K562 (cell line): ENCODE measurements at regions not wholly inside any gene's neighbourhood (a gene's known extent, or its start where the extent isn't known, plus 50 kb on each side); places are given as distances from the start of the nearest gene placed in this dataset.

Experiments used
- ATAC-seq: fragments of 200-7000 bp; cut with Tn5 transposase; 3 replicates; pipeline ENCODE4 v1.9.1; 2020; ENCODE audit warnings: moderate library complexity
- BruUV-seq: library from RNA; stranded (reverse); fragments of 400-500 nt; replicated peaks from 2 replicates; lab custom pipeline; 2021; lab: Mats Ljungman, UMichigan
- CTCF ChIA-PET: fragments of 300-600 bp; formaldehyde crosslinking; extraction: SDS; loops from one replicate; lab custom pipeline; 2021; ENCODE audit warnings: low intra/inter-chr PET ratio; lab: Yijun Ruan, JAX
- POLR2A ChIA-PET: fragments of 300-600, 350-650 bp; sonication (Branson Sonifier 250); formaldehyde crosslinking; extraction: SDS; loops from one replicate; lab custom pipeline; 2021; ENCODE audit warnings: antibody characterized with exemption, inconsistent platforms; lab: Yijun Ruan, JAX
- DNase-seq, 4 experiments: peaks; one replicate each; pipeline versions ENCODE4 v3.0.0 to v3.0.0-alpha.2; 2011 to 2018; ENCODE audit warnings: low spot score in 3 of 4, mixed read lengths in 3 of 4; ENCODE audit errors: extremely low read depth in 1 of 4
- FAIRE-seq: peaks from 2 replicates; lab custom pipeline; 2011; peaks lifted over from hg19 to GRCh38; lab: Jason Lieb, UNC
- H2AFZ ChIP-seq: 2 replicates; pipeline ENCODE4 v1.6.0; 2011; ENCODE audit warnings: low read depth, low read length, control low read depth, inconsistent platforms
- H3K27ac ChIP-seq: fragments of 200-600 bp; 3 replicates; pipeline ENCODE4 v1.8.0; 2011; ENCODE audit warnings: low read depth, mild to moderate bottlenecking, control low read depth, inconsistent platforms, low read length, moderate library complexity, mixed read lengths; ENCODE audit errors: extremely low read depth
- H3K27me3 ChIP-seq, 2 experiments: fragments of 300-600 bp in 1 of 2; 2 replicates in 1 of 2; 3 replicates in 1 of 2; pipeline versions ENCODE4 v1.6.0 to v1.8.0; 2011; ENCODE audit warnings: inconsistent platforms in 2 of 2, low read length in 2 of 2, mild to moderate bottlenecking in 1 of 2, mixed read lengths in 1 of 2, moderate library complexity in 1 of 2; ENCODE audit not compliant: control insufficient read depth in 2 of 2, insufficient read depth in 2 of 2
- H3K36me3 ChIP-seq: fragments of 300-600 bp; 3 replicates; pipeline ENCODE4 v1.8.0; 2011; ENCODE audit warnings: mild to moderate bottlenecking, low read length, inconsistent platforms; ENCODE audit not compliant: control insufficient read depth, insufficient read depth
- H3K4me1 ChIP-seq, 2 experiments: fragments of 200-600 bp in 1 of 2; replicated peaks in 1 of 2; 2 replicates in 1 of 2; 3 replicates in 1 of 2; pipeline versions ENCODE4 v1.5.1 to v1.8.0; 2011; ENCODE audit warnings: inconsistent platforms in 2 of 2, low read length in 2 of 2, mild to moderate bottlenecking in 1 of 2, mixed read lengths in 1 of 2, moderate library complexity in 1 of 2; ENCODE audit not compliant: control insufficient read depth in 2 of 2, insufficient read depth in 2 of 2
- H3K4me2 ChIP-seq: 2 replicates; pipeline ENCODE4 v1.6.1; 2011; ENCODE audit warnings: low read length, control low read depth, inconsistent platforms, mixed read lengths; ENCODE audit not compliant: insufficient read depth
- H3K4me3 ChIP-seq: fragments of 200-600 bp; sonication (generic), shearing (Covaris generic); 2 replicates; pipeline ENCODE4 v1.5.1; 2016; ENCODE audit warnings: control low read depth, inconsistent platforms
- H3K79me2 ChIP-seq: fragments of 200-600 bp; 3 replicates; pipeline ENCODE4 v1.8.0; 2011; ENCODE audit warnings: low read length, inconsistent platforms; ENCODE audit not compliant: control insufficient read depth, insufficient read depth
- H3K9ac ChIP-seq, 2 experiments: 2 replicates each; pipeline versions ENCODE4 v1.6.0 to v1.6.1; 2011; ENCODE audit warnings: low read depth in 2 of 2, low read length in 2 of 2, control low read depth in 1 of 2, inconsistent platforms in 1 of 2, mild to moderate bottlenecking in 1 of 2, mixed read lengths in 1 of 2; ENCODE audit not compliant: insufficient read depth in 1 of 2
- H3K9me1 ChIP-seq: one replicate; pipeline ENCODE4 v1.6.0; 2011; ENCODE audit warnings: inconsistent platforms, mild to moderate bottlenecking, low read length, moderate library complexity; ENCODE audit not compliant: control insufficient read depth, insufficient read depth
- H3K9me3 ChIP-seq: replicated peaks from 2 replicates; pipeline ENCODE4 v1.5.1; 2011; ENCODE audit warnings: low read depth, low read length, inconsistent platforms; ENCODE audit not compliant: control insufficient read depth, insufficient read depth
- H4K20me1 ChIP-seq: replicated peaks from 2 replicates; pipeline ENCODE4 v1.6.1; 2011; ENCODE audit warnings: low read length, inconsistent platforms, mixed read lengths; ENCODE audit not compliant: control insufficient read depth, insufficient read depth
- REST ChIP-seq, 2 experiments: fragments of 450-650 bp; formaldehyde crosslinking in 1 of 2; IDR thresholded peaks; 2 replicates each; pipeline versions ENCODE4 v1.4.0 to v1.6.1; 2014 to 2020; ENCODE audit warnings: mild to moderate bottlenecking in 2 of 2, borderline replicate concordance in 1 of 2, low read depth in 1 of 2
- ZNF175 ChIP-seq: fragments of 200-800 bp; sonication (Bioruptor generic); IDR thresholded peaks from 2 replicates; pipeline ENCODE4 v1.6.1; 2016; ENCODE audit warnings: low read depth, mild to moderate bottlenecking, missing genetic modification characterization, missing compliant biosample characterization
- WGBS: fragments of 100-300 bp; shearing (Covaris generic); methylation state at CpG from one replicate; pipeline ENCODE4 v1.1.6; 2016; ENCODE audit warnings: low coverage, mixed read lengths; ENCODE audit not compliant: insufficient coverage; ENCODE audit errors: missing lambda C conversion rate; 5-methylcytosine and 5-hydroxymethylcytosine counted together
- in situ Hi-C: fragments of 300-500 bp; cut with MboI; formaldehyde crosslinking; loops from 4 replicates; pipeline ENCODE4 v1.15.0; 2018; ENCODE audit warnings: inconsistent platforms, mixed read lengths
- intact Hi-C: fragments of 100-400 bp; cut with micrococcal nuclease; formaldehyde crosslinking; loops from 2 replicates; pipeline ENCODE4 v1.14.2; 2022
- TF ChIP-seq, protein P1 (sequence below): fragments of 450-650 bp; formaldehyde crosslinking; conservative IDR thresholded peaks from 2 replicates; pipeline ENCODE4 v1.4.0; 2022; ENCODE audit warnings: mild to moderate bottlenecking, missing genetic modification characterization

GRCh38 chr15:29204369-29204755 is 65.3 kb downstream of the NSMCE3 start:
- Histone ChIP-seq H3K4me1 (no peaks in the 10 kb centered on the region), H3K79me2 (no peaks in the 10 kb centered on the region), H3K9me3 (no peaks in the 10 kb centered on the region), H3K36me3 (no peaks in the 10 kb centered on the region), H3K9ac (no peak overlapping the region), H3K4me3 (no peak overlapping the region), H4K20me1 (no peaks in the 10 kb centered on the region), H3K9me1 (no peaks in the 10 kb centered on the region), H3K27ac (no peak overlapping the region), H2AFZ (no peak overlapping the region), H3K27me3 (peaks cover 7 to 16% of the 10 kb centered on the region in 2 experiments; a peak in 4 of 5 replicates), H3K4me2 (no peak overlapping the region)
- TF ChIP-seq ZNF175 (CRISPR knock-in tag), result no peak
- TF ChIP-seq, protein P1, sequence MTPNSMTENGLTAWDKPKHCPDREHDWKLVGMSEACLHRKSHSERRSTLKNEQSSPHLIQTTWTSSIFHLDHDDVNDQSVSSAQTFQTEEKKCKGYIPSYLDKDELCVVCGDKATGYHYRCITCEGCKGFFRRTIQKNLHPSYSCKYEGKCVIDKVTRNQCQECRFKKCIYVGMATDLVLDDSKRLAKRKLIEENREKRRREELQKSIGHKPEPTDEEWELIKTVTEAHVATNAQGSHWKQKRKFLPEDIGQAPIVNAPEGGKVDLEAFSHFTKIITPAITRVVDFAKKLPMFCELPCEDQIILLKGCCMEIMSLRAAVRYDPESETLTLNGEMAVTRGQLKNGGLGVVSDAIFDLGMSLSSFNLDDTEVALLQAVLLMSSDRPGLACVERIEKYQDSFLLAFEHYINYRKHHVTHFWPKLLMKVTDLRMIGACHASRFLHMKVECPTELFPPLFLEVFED (CRISPR knock-in tag), result no peak
- TF ChIP-seq REST (IDR thresholded peaks at IDR 0.05; ENCODE audit: borderline replicate concordance), result no peak
- no peak for TF ChIP-seq REST (CRISPR knock-in tag; IDR thresholded peaks at IDR 0.05; ENCODE audit: low read depth)
- intact Hi-C loops (no loop called here), in situ Hi-C loops (no loop called here)
- no TSS peak for BruUV-seq
- WGBS, result 0% methylated on average over 6 of the region's 7 CpGs
- ChIA-PET CTCF (no interaction called here), POLR2A (no interaction called here)
- DNase-seq (no peak), ATAC-seq (no peak), FAIRE-seq (no peak)
